ENCODE measurements at regions not wholly inside any gene's neighbourhood (a gene's known extent, or its start where the extent isn't known, plus 50 kb on each side); places are given as distances from the start of the nearest gene placed in this dataset.

DNA sequence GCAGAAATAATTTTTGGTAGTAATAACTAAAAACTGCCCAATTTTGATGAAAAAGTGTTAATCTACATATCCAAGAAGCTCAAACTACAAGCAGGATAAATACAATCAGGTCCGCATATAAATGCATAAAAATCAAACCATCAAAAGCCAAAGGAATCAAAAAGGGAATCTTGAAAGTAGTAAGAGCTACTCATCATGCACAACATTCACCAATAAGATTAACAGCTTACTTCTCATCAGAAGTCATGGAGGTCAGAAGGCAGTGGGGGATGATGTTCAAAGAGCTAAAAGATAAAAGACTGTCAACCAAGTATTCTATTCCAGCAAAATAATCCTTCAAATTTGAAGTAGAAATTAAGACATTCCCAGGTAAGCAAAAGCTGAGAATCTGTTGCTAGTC, 76.4 kb downstream of the CRPPA start:
- no peak for TF ChIP-seq PKNOX1 (IDR thresholded peaks at IDR 0.05)
- no peak for TF ChIP-seq ARNT (IDR thresholded peaks at IDR 0.05)
- no peak for TF ChIP-seq FOXK2 (IDR thresholded peaks at IDR 0.05)
- TF ChIP-seq FOXM1 (IDR thresholded peaks at IDR 0.05; ENCODE audit: borderline replicate concordance): no peak
- TF ChIP-seq SUZ12 (IDR thresholded peaks at IDR 0.05): no peak
- TF ChIP-seq ZNF384 (IDR thresholded peaks at IDR 0.05): no peak
- no peak for TF ChIP-seq CTBP1 (IDR thresholded peaks at IDR 0.05; ENCODE audit: borderline replicate concordance)
- no peak for TF ChIP-seq BHLHE40 (IDR thresholded peaks at IDR 0.05; ENCODE audit: borderline replicate concordance)
- TF ChIP-seq HDGF (IDR thresholded peaks at IDR 0.05; ENCODE audit: borderline replicate concordance): no peak
- TF ChIP-seq ELF4 (IDR thresholded peaks at IDR 0.05): no peak
- no peak for TF ChIP-seq TARDBP (IDR thresholded peaks at IDR 0.05)
- no peak for TF ChIP-seq SP1 (IDR thresholded peaks at IDR 0.05)
